ENCODE measurements at regions not wholly inside any gene's neighbourhood (a gene's known extent, or its start where the extent isn't known, plus 50 kb on each side); places are given as distances from the start of the nearest gene placed in this dataset.

DNA sequence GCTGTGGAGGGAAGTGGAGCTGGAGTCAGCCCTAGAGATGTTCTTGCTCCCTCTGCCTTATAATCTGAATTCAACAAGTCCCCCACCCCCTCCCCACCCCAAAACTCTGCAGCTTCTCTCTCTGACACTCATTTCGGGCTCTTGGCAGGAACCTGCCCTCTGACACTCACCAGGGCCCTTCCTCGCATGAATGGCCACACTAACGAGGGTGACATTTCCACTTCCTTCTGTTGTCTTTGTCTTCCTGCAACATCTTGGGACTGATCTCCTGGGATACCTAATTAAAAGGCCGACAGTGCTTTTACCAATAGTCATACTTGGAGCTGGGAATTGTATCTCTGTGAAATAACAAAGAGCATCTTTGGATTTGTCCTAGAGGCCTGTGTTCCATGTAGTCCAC lies 106.9 kb upstream of the PIRT start:
- DNase-seq, result no peak

DNA sequence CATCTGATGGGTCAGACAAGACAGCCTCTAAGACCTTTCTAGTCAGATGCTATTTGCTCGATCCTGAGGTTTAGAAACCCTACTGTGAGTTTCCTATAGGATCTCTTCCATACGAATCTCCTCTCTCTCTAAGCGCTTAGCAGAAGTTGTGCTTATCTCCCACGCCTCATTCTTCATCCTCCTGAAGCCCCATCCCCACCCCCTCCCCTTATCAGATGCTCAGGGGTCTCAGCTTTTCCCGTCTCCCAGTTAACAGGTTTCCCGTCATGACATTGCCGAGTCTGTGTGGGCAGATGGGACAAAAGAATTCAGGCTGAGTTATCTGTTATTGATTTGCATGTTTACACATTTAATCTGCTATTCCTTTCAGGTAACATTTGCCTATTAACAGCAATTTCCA lies 99.0 kb upstream of the PIRT start:
- DNase-seq, result no peak

DNA sequence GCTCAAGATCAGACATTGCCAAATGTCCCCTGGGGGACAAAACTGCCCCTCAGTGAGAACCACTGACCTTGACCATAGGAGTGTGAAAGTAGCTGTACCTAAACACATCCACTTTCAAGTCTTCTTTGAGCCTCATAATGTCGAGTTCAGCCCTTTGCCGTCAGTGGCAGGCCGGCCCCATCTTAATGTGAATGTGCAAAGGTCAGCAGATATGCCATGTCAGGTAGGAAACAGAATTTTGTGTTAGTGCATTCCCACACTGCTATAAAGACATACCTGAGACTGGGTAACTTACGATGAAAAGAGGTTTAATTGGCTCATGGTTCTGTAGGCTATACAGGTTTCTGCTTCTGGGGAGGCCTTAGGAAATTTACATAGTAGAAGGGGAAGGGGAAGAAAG lies 95.1 kb upstream of the PIRT start:
- DNase-seq, result no peak

DNA sequence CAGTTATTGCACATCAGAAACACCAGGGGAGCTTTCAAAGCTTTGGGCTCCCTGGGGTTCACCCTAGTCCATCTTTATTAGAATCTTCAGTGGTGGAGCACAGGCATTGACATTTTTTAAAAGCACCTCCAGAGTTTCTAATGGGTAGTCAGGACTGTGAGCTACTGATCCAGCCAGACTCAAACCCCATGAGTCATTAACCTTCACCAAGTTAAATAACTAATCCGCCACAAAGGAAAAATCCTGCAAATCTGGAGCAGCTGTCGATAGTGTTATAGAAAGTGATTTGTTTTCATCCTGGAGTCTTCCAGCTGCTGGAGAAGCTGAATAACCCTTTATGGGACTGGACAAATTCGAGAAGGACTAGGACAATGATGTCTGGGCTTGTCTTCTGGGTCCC lies 93.2 kb upstream of the PIRT start:
- no peak for DNase-seq

DNA sequence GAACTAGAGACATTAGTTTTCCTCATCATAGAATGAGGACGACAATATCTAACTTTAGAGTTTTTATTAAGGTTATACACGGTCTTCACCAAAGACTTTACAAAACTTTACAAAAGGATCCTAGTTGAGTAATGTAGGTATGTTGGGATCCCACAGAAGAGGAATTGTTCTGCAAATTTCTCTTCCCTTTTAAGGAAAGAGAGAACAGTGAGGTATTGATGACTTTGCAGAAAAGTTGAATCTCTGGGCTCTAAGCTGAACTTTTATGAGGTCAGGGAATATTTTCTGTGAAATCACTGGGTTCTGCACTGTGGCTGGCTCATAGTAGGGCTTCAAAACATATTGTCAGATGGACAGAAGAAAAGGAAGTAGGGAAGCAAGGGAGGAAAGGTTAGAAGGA lies 89.8 kb upstream of the PIRT start:
- no peak for DNase-seq

DNA sequence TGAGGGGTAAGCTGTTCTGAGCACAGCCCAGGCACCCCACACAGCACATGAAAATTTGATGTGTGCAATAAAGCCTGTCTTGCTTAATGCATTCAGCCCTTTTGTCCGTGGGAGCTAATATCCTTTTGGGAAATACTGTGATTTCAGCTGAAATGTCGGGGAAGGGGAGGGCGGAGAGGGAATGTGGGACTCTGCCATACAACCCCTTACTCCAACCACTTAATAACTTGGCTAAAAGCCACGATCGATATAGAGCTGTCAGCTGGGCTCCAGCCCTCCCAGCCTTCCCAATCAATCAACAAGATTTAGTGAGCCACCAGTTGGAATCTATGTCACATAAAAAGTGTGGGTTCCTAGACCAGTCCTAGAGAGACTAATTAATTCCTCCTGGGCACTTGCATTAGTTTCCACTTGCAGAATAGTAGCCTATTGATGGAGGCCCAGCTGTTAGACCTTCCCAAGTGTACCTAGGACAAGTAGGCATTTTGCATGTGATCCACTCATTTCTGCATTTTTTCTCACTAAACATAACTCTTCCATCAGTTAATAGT lies 82.7 kb upstream of the PIRT start:
- DNase-seq, result no peak

DNA sequence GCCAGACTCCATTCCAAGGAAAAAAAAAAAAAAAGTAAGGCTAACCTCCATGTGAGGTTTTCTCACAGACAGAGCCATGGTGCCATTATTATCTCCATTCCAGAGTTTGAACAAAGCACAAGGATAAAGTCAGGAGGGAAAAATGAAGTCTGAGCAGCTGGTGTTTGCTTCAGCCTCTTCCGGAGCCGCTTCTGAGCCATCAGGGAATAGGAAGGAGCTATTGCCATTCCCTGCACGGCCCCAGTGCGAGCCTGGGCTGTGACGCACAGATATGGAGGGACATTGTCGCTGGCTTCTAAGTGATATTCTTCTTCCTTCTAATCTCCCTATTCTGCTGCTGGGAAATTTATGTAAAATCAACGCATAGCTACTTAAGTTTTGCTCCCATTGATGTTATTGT lies 69.5 kb upstream of the PIRT start:
- DNase-seq, result no peak

DNA sequence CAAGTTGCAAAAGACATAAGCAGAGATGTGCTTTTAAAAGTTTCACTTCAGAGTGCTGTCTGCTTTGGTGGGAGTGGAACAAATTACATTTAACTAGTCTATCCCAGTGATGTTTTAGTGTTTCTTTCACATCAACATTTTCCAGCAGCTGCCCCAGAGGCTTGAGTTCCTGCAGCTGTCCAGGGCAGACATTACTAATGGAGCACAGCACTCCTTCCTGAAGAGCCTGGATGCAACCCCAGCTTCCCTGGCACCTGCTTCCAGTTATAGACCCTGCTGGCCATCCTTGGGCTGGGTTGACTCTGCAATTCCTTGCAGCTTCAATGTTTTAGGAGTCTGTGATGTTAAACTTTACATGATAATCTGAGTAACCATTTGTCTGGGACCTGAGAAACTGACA lies 61.4 kb upstream of the PIRT start:
- DNase-seq, result no peak

DNA sequence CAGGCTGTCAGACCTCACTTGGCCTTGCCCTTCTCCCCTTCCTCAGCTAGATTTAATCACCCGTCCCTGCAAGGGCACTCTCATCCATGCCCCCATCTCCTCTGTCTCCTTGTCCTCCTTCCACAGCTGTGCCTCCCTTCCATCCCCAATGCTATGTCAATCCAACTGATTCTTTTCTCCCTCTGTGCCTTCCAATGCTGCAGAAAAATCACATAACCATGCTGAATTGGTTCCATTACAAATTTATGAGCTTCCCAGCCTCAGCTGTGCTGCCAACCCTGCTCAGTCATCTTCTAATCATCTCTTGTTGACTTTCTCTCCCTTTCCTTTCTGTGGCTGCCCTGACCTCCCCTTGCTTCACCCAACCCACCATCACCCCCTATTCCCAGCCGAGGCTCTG lies 56.3 kb upstream of the PIRT start:
- DNase-seq, result no peak

DNA sequence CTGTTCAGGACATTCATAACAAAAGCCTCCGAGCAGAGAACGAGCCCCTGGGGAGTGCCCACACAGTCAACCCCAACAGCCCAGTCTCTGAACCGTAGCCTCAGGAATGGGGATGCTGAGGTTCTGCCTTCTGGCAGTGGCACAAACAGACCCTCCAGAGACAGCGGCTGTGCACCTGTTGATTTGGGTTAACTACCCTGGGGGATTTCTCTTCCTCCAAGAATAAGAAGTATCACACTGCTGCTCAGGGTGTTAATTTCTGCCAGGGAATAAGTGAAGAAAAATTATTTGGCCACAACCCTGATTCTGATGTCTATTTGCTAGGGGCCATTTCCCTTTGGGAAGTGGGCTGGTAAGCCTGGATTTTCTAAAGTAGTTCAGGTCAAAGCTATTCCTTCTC lies 51.0 kb upstream of the PIRT start:
- DNase-seq, result no peak
